Caco-2 (cell line): ENCODE measurements at regions not wholly inside any gene's neighbourhood (a gene's known extent, or its start where the extent isn't known, plus 50 kb on each side); places are given as distances from the start of the nearest gene placed in this dataset.

Experiments
- BruUV-seq: library from RNA; stranded (reverse); fragments of 400-500 nt; replicated peaks from 2 replicates; lab custom pipeline; 2021; lab: Mats Ljungman, UMichigan
- CTCF ChIA-PET: fragments of 300-600 bp; sonication (Branson Sonifier 250); formaldehyde crosslinking; loops from one replicate; lab custom pipeline; 2022; ENCODE audit warnings: antibody characterized with exemption; lab: Charles Lee
- POLR2A ChIA-PET: fragments of 300-600 bp; sonication (Branson Sonifier 250); formaldehyde crosslinking; loops from one replicate; lab custom pipeline; 2022; ENCODE audit warnings: antibody characterized with exemption; lab: Charles Lee
- DNase-seq, 2 experiments: peaks; one replicate each; pipeline versions ENCODE4 v3.0.0 to v3.0.0-alpha.2; 2020 to 2022
- H3K27me3 ChIP-seq: replicated peaks from 2 replicates; pipeline ENCODE4 v1.6.0; 2011; ENCODE audit warnings: low read length; ENCODE audit not compliant: control insufficient read depth, insufficient read depth
- H3K36me3 ChIP-seq: 2 replicates; pipeline ENCODE4 v1.5.1; 2011; ENCODE audit warnings: low read length; ENCODE audit not compliant: control insufficient read depth, insufficient read depth
- H3K4me1 ChIP-seq: fragments of 250-450 bp; sonication (Bioruptor Pico); 2 replicates; pipeline ENCODE4 v1.5.1; 2020; ENCODE audit warnings: mild to moderate bottlenecking
- H3K4me3 ChIP-seq: 2 replicates; pipeline ENCODE4 v1.5.1; 2011; ENCODE audit warnings: low read depth, mild to moderate bottlenecking, control low read depth, low read length
- H3K9me3 ChIP-seq: fragments of 250-450 bp; sonication (Bioruptor Pico); 2 replicates; pipeline ENCODE4 v1.5.1; 2020; ENCODE audit warnings: mild to moderate bottlenecking, moderate library complexity
- H3K27ac Mint-ChIP-seq: one replicate; pipeline ENCODE4 v1.8.0; 2022; ENCODE audit warnings: mixed read lengths; ENCODE audit not compliant: unreplicated experiment
- H3K27me3 Mint-ChIP-seq: one replicate; pipeline ENCODE4 v1.8.0; 2022; ENCODE audit warnings: mixed read lengths; ENCODE audit not compliant: insufficient read depth, unreplicated experiment
- H3K36me3 Mint-ChIP-seq: one replicate; pipeline ENCODE4 v1.8.0; 2022; ENCODE audit warnings: mild to moderate bottlenecking, mixed read lengths; ENCODE audit not compliant: insufficient read depth, unreplicated experiment
- H3K4me1 Mint-ChIP-seq: one replicate; pipeline ENCODE4 v1.8.0; 2022; ENCODE audit warnings: low read depth, mixed read lengths; ENCODE audit not compliant: unreplicated experiment
- H3K4me3 Mint-ChIP-seq: one replicate; pipeline ENCODE4 v1.8.0; 2022; ENCODE audit warnings: mild to moderate bottlenecking, moderate library complexity, mixed read lengths; ENCODE audit not compliant: unreplicated experiment
- H3K9me3 Mint-ChIP-seq: one replicate; pipeline ENCODE4 v1.8.0; 2022; ENCODE audit warnings: mixed read lengths; ENCODE audit not compliant: unreplicated experiment
- CTCF ChIP-seq, 2 experiments: fragments of 200-600 bp in 1 of 2; IDR thresholded peaks; 1 replicate in 1 of 2; 2 replicates in 1 of 2; pipeline versions ENCODE4 v1.5.1 to v1.8.0; 2011 to 2022; ENCODE audit warnings: antibody characterized with exemption in 1 of 2, control low read depth in 1 of 2, inconsistent platforms in 1 of 2, low read depth in 1 of 2, low read length in 1 of 2, mild to moderate bottlenecking in 1 of 2, moderate library complexity in 1 of 2; ENCODE audit not compliant: insufficient read depth in 1 of 2, severe bottlenecking in 1 of 2, unreplicated experiment in 1 of 2
- intact Hi-C: fragments of 100-400 bp; cut with micrococcal nuclease; formaldehyde crosslinking; loops from one replicate; pipeline ENCODE4 v1.10.0; 2022; ENCODE audit not compliant: unreplicated experiment

- Histone ChIP-seq H3K9me3 (peaks cover 7% of the 10 kb centered on the region; the same call in 1 of the 2 replicates), H3K4me3 (no peak overlapping the region), H3K27me3 (no peaks in the 10 kb centered on the region), H3K36me3 (no peaks in the 10 kb centered on the region), H3K4me1 (peaks cover 49% of the 10 kb centered on the region)
- Mint-ChIP-seq H3K27ac (peak overlapping the region; percentile 31), H3K27me3 (no peaks in the 10 kb centered on the region), H3K4me3 (no peak overlapping the region), H3K9me3 (no peaks in the 10 kb centered on the region), H3K4me1 (peaks cover 12% of the 10 kb centered on the region), H3K36me3 (no peaks in the 10 kb centered on the region)
- ChIA-PET POLR2A (interaction anchor here (0.5 to 0.9 kb wide), 2 partner anchors 38 to 134 kb away, joined by 3 to 10 read pairs; partner anchors contain the start of gene TRMO), CTCF (interaction anchor here (0.7 to 1.4 kb wide), 2 partner anchors 29 to 112 kb away, joined by 4 read pairs; no protein-coding TSS in a partner anchor)
- intact Hi-C loops: no loop called here
- DNase-seq: peak; percentile 56 to 61
- no TSS peak for BruUV-seq
- TF ChIP-seq CTCF (IDR thresholded peaks at IDR 0.05; ENCODE audit: insufficient read depth in 1 of 2, low read depth in 1 of 2, low read length in 1 of 2, severe bottlenecking in 1 of 2, unreplicated experiment in 1 of 2): no peak
Observed at GRCh38 chr9:97788763-97789663, 64.0 kb upstream of the FOXE1 start.

GRCh38 chr9:97790542-97790941 lies 62.5 kb upstream of the FOXE1 start:
- DNase-seq: no peak
- H3K27me3 ChIP-seq: no peaks in the 10 kb centered on the region
- no peaks in the 10 kb centered on the region for H3K36me3 ChIP-seq
- H3K4me1 Mint-ChIP-seq: peaks cover 12% of the 10 kb centered on the region
- H3K27ac Mint-ChIP-seq: no peak overlapping the region
- no peaks in the 10 kb centered on the region for H3K27me3 Mint-ChIP-seq
- intact Hi-C loops: no loop called here
- peaks cover 11% of the 10 kb centered on the region for H3K9me3 ChIP-seq
- BruUV-seq: no TSS peak
- ChIA-PET CTCF (no interaction called here), POLR2A (interaction anchor here (0.6 kb wide), 1 partner anchor 43 kb away, joined by 3 read pairs; no protein-coding TSS in a partner anchor)
- H3K4me3 Mint-ChIP-seq: no peak overlapping the region
- no peaks in the 10 kb centered on the region for H3K36me3 Mint-ChIP-seq
- no peak for TF ChIP-seq CTCF (IDR thresholded peaks at IDR 0.05; ENCODE audit: insufficient read depth in 1 of 2, low read depth in 1 of 2, low read length in 1 of 2, severe bottlenecking in 1 of 2, unreplicated experiment in 1 of 2)
- H3K4me3 ChIP-seq: no peak overlapping the region
- H3K4me1 ChIP-seq: peaks cover 62% of the 10 kb centered on the region
- no peaks in the 10 kb centered on the region for H3K9me3 Mint-ChIP-seq

- Mint-ChIP-seq H3K4me1 (peaks cover 7% of the 10 kb centered on the region), H3K4me3 (no peak overlapping the region), H3K27ac (no peak overlapping the region), H3K36me3 (no peaks in the 10 kb centered on the region), H3K27me3 (no peaks in the 10 kb centered on the region), H3K9me3 (no peaks in the 10 kb centered on the region)
- ChIA-PET POLR2A (no interaction called here), CTCF (no interaction called here)
- Histone ChIP-seq H3K9me3 (peaks cover 14% of the 10 kb centered on the region), H3K36me3 (no peaks in the 10 kb centered on the region), H3K4me1 (peaks cover 54% of the 10 kb centered on the region), H3K27me3 (no peaks in the 10 kb centered on the region), H3K4me3 (no peak overlapping the region)
- intact Hi-C loops: no loop called here
- no peak for TF ChIP-seq CTCF (IDR thresholded peaks at IDR 0.05; ENCODE audit: insufficient read depth in 1 of 2, low read depth in 1 of 2, low read length in 1 of 2, severe bottlenecking in 1 of 2, unreplicated experiment in 1 of 2)
- BruUV-seq: no TSS peak
- DNase-seq: no peak
Observed at GRCh38 chr9:97791542-97791941, 61.5 kb upstream of the FOXE1 start.
